ENCODE measurements at regions not wholly inside any gene's neighbourhood (a gene's known extent, or its start where the extent isn't known, plus 50 kb on each side); places are given as distances from the start of the nearest gene placed in this dataset.

DNA sequence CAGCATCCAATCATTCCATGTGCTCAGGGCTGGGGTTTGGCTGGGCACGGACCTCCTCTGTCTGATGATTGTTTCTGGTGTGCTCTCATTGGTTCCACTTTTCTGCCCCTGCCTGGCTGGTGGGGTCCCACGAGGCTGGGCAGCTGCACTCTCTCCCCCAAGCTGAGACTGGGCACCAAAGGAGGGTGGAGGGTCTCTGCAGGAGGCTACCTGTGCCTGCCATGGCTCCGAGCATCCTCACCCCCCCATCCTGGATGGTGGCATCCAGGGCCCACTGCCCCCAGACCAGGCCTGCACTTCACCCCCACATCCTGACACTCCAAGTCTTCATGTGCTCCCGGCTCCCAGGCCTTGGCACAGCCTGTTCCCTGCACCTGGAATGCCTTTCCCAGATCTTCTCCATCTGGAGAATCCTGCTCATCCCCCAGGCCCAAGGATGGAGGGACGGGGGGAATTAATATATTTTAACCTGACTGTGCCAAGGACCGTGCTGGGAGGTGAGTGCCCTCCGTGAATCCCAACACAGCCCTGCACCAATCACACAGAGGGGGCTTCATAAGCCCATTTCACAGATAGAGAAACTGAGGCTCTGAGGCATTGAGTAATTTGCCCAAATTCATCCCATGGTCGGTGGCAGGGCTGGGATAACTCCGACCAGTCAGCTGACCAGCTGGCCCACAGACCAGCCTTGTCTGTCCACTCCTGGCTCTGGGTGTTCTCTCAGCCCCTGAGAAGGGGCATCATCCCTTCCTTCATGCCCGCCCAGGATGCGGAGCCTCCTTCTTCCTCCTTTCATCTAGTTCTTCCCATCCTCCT, 403.4 kb downstream of the MATN1 start:
- TF ChIP-seq POLR2A (IDR thresholded peaks at IDR 0.05; ENCODE audit: low read depth, low read length), result no peak
- TF ChIP-seq POLR2AphosphoS5 (IDR thresholded peaks at IDR 0.05; ENCODE audit: low read depth, low read length), result no peak
- TF ChIP-seq SPI1 (IDR thresholded peaks at IDR 0.05; ENCODE audit: low read depth, low read length), result no peak
- TF ChIP-seq TAF1 (IDR thresholded peaks at IDR 0.05; ENCODE audit: low read depth, low read length), result no peak
- TF ChIP-seq POU2F2 (IDR thresholded peaks at IDR 0.05; ENCODE audit: low read depth, low read length), result no peak
